K562 (cell line): ENCODE measurements at regions not wholly inside any gene's neighbourhood (a gene's known extent, or its start where the extent isn't known, plus 50 kb on each side); places are given as distances from the start of the nearest gene placed in this dataset.

ENCODE experiments used
- ATAC-seq: fragments of 200-7000 bp; cut with Tn5 transposase; 3 replicates; pipeline ENCODE4 v1.9.1; 2020; ENCODE audit warnings: moderate library complexity
- BruUV-seq: library from RNA; stranded (reverse); fragments of 400-500 nt; replicated peaks from 2 replicates; lab custom pipeline; 2021; lab: Mats Ljungman, UMichigan
- CTCF ChIA-PET: fragments of 300-600 bp; formaldehyde crosslinking; extraction: SDS; loops from one replicate; lab custom pipeline; 2021; ENCODE audit warnings: low intra/inter-chr PET ratio; lab: Yijun Ruan, JAX
- POLR2A ChIA-PET: fragments of 300-600, 350-650 bp; sonication (Branson Sonifier 250); formaldehyde crosslinking; extraction: SDS; loops from one replicate; lab custom pipeline; 2021; ENCODE audit warnings: antibody characterized with exemption, inconsistent platforms; lab: Yijun Ruan, JAX
- DNase-seq, 4 experiments: peaks; one replicate each; pipeline versions ENCODE4 v3.0.0 to v3.0.0-alpha.2; 2011 to 2018; ENCODE audit warnings: low spot score in 3 of 4, mixed read lengths in 3 of 4; ENCODE audit errors: extremely low read depth in 1 of 4
- FAIRE-seq: peaks from 2 replicates; lab custom pipeline; 2011; peaks lifted over from hg19 to GRCh38; lab: Jason Lieb, UNC
- H2AFZ ChIP-seq: 2 replicates; pipeline ENCODE4 v1.6.0; 2011; ENCODE audit warnings: low read depth, low read length, control low read depth, inconsistent platforms
- H3K27ac ChIP-seq: fragments of 200-600 bp; 3 replicates; pipeline ENCODE4 v1.8.0; 2011; ENCODE audit warnings: low read depth, mild to moderate bottlenecking, control low read depth, inconsistent platforms, low read length, moderate library complexity, mixed read lengths; ENCODE audit errors: extremely low read depth
- H3K27me3 ChIP-seq, 2 experiments: fragments of 300-600 bp in 1 of 2; 2 replicates in 1 of 2; 3 replicates in 1 of 2; pipeline versions ENCODE4 v1.6.0 to v1.8.0; 2011; ENCODE audit warnings: inconsistent platforms in 2 of 2, low read length in 2 of 2, mild to moderate bottlenecking in 1 of 2, mixed read lengths in 1 of 2, moderate library complexity in 1 of 2; ENCODE audit not compliant: control insufficient read depth in 2 of 2, insufficient read depth in 2 of 2
- H3K36me3 ChIP-seq: fragments of 300-600 bp; 3 replicates; pipeline ENCODE4 v1.8.0; 2011; ENCODE audit warnings: mild to moderate bottlenecking, low read length, inconsistent platforms; ENCODE audit not compliant: control insufficient read depth, insufficient read depth
- H3K4me1 ChIP-seq, 2 experiments: fragments of 200-600 bp in 1 of 2; replicated peaks in 1 of 2; 2 replicates in 1 of 2; 3 replicates in 1 of 2; pipeline versions ENCODE4 v1.5.1 to v1.8.0; 2011; ENCODE audit warnings: inconsistent platforms in 2 of 2, low read length in 2 of 2, mild to moderate bottlenecking in 1 of 2, mixed read lengths in 1 of 2, moderate library complexity in 1 of 2; ENCODE audit not compliant: control insufficient read depth in 2 of 2, insufficient read depth in 2 of 2
- H3K4me2 ChIP-seq: 2 replicates; pipeline ENCODE4 v1.6.1; 2011; ENCODE audit warnings: low read length, control low read depth, inconsistent platforms, mixed read lengths; ENCODE audit not compliant: insufficient read depth
- H3K4me3 ChIP-seq: fragments of 200-600 bp; sonication (generic), shearing (Covaris generic); 2 replicates; pipeline ENCODE4 v1.5.1; 2016; ENCODE audit warnings: control low read depth, inconsistent platforms
- H3K79me2 ChIP-seq: fragments of 200-600 bp; 3 replicates; pipeline ENCODE4 v1.8.0; 2011; ENCODE audit warnings: low read length, inconsistent platforms; ENCODE audit not compliant: control insufficient read depth, insufficient read depth
- H3K9ac ChIP-seq, 2 experiments: 2 replicates each; pipeline versions ENCODE4 v1.6.0 to v1.6.1; 2011; ENCODE audit warnings: low read depth in 2 of 2, low read length in 2 of 2, control low read depth in 1 of 2, inconsistent platforms in 1 of 2, mild to moderate bottlenecking in 1 of 2, mixed read lengths in 1 of 2; ENCODE audit not compliant: insufficient read depth in 1 of 2
- H3K9me1 ChIP-seq: one replicate; pipeline ENCODE4 v1.6.0; 2011; ENCODE audit warnings: inconsistent platforms, mild to moderate bottlenecking, low read length, moderate library complexity; ENCODE audit not compliant: control insufficient read depth, insufficient read depth
- H3K9me3 ChIP-seq: replicated peaks from 2 replicates; pipeline ENCODE4 v1.5.1; 2011; ENCODE audit warnings: low read depth, low read length, inconsistent platforms; ENCODE audit not compliant: control insufficient read depth, insufficient read depth
- H4K20me1 ChIP-seq: replicated peaks from 2 replicates; pipeline ENCODE4 v1.6.1; 2011; ENCODE audit warnings: low read length, inconsistent platforms, mixed read lengths; ENCODE audit not compliant: control insufficient read depth, insufficient read depth
- FOXP1 ChIP-seq: sonication (generic); formaldehyde crosslinking; IDR thresholded peaks from 2 replicates; pipeline ENCODE4 v1.8.0; 2022; ENCODE audit warnings: mild to moderate bottlenecking, missing genetic modification reagents
- KLF6 ChIP-seq: fragments of 250-450 bp; sonication (Bioruptor Pico); IDR thresholded peaks from 2 replicates; pipeline ENCODE4 v1.4.0; 2020; ENCODE audit warnings: mild to moderate bottlenecking, moderate library complexity, borderline replicate concordance
- NCOA1 ChIP-seq: fragments of 450-650 bp; IDR thresholded peaks from 2 replicates; pipeline ENCODE4 v1.6.1; 2016; ENCODE audit warnings: low read depth
- RHOXF2B ChIP-seq: fragments of 250-450 bp; sonication (Bioruptor Pico); conservative IDR thresholded peaks from 2 replicates; pipeline ENCODE4 v1.5.1; 2021
- ZNF263 ChIP-seq: sonication (generic); formaldehyde crosslinking; IDR thresholded peaks from 2 replicates; pipeline ENCODE4 v1.8.0; 2022; ENCODE audit warnings: mild to moderate bottlenecking, missing genetic modification reagents, borderline replicate concordance
- ZNF511 ChIP-seq: sonication (generic); formaldehyde crosslinking; IDR thresholded peaks from 2 replicates; pipeline ENCODE4 v1.8.0; 2022; ENCODE audit warnings: mild to moderate bottlenecking, missing genetic modification reagents
- WGBS: fragments of 100-300 bp; shearing (Covaris generic); methylation state at CpG from one replicate; pipeline ENCODE4 v1.1.6; 2016; ENCODE audit warnings: low coverage, mixed read lengths; ENCODE audit not compliant: insufficient coverage; ENCODE audit errors: missing lambda C conversion rate; 5-methylcytosine and 5-hydroxymethylcytosine counted together
- in situ Hi-C: fragments of 300-500 bp; cut with MboI; formaldehyde crosslinking; loops from 4 replicates; pipeline ENCODE4 v1.15.0; 2018; ENCODE audit warnings: inconsistent platforms, mixed read lengths
- intact Hi-C: fragments of 100-400 bp; cut with micrococcal nuclease; formaldehyde crosslinking; loops from 2 replicates; pipeline ENCODE4 v1.14.2; 2022
- TF ChIP-seq, protein P1 (sequence below): sonication (generic); formaldehyde crosslinking; IDR thresholded peaks from 2 replicates; pipeline ENCODE4 v1.8.0; 2022; ENCODE audit warnings: missing genetic modification reagents, mild to moderate bottlenecking, borderline replicate concordance
- TF ChIP-seq, protein P2 (sequence below), 3 experiments: fragments of 200-800 bp in 1 of 3; sonication (Bioruptor generic) in 1 of 3; sonication (generic) in 1 of 3; formaldehyde crosslinking in 1 of 3; IDR thresholded peaks; 2 replicates each; pipeline versions ENCODE4 v1.6.1 to v1.8.0; 2016 to 2022; ENCODE audit warnings: mild to moderate bottlenecking in 2 of 3, missing compliant biosample characterization in 2 of 3, missing genetic modification characterization in 2 of 3, missing genetic modification reagents in 1 of 3

- H3K27ac ChIP-seq, result no peak overlapping the region
- H3K4me1 ChIP-seq, result peaks cover 0 to 14% of the 10 kb centered on the region in 2 experiments; a peak in 2 of 5 replicates
- WGBS, result 30% methylated on average over 18 of the region's 18 CpGs
- ATAC-seq (peak; percentile 9; the same call in 1 of the 3 replicates), FAIRE-seq (no peak), DNase-seq (no peak)
- ChIA-PET POLR2A (interaction anchor here (1.0 to 1.3 kb wide), 4 partner anchors 11 to 134 kb away, joined by 3 to 6 read pairs (median 4); no protein-coding TSS in a partner anchor), CTCF (interaction anchor here (0.7 kb wide), 1 partner anchor 155 kb away, joined by 3 read pairs; no protein-coding TSS in a partner anchor)
- intact Hi-C loops, result loop anchor here (10.0 kb wide), 1 partner anchor 413 kb away; no protein-coding TSS in a partner anchor
- TF ChIP-seq KLF6 (CRISPR knock-in tag) (no peak), ZNF263 (CRISPR knock-in tag) (peak; percentile 52; the same call in 1 of the 2 replicates)
- TF ChIP-seq, protein P1, sequence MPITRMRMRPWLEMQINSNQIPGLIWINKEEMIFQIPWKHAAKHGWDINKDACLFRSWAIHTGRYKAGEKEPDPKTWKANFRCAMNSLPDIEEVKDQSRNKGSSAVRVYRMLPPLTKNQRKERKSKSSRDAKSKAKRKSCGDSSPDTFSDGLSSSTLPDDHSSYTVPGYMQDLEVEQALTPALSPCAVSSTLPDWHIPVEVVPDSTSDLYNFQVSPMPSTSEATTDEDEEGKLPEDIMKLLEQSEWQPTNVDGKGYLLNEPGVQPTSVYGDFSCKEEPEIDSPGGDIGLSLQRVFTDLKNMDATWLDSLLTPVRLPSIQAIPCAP (CRISPR knock-in tag), result no peak
- H3K9ac ChIP-seq, result peak overlapping the region in 1 of 2 experiments; percentile 80; a peak in 2 of 4 replicates
- peaks cover 0 to 16% of the 10 kb centered on the region in 2 experiments; a peak in 1 of 5 replicates for H3K27me3 ChIP-seq
- in situ Hi-C loops, result no loop called here
- no TSS peak for BruUV-seq
- H3K79me2 ChIP-seq, result no peaks in the 10 kb centered on the region
- H3K4me2 ChIP-seq, result no peak overlapping the region
- H3K36me3 ChIP-seq, result no peaks in the 10 kb centered on the region
- no peaks in the 10 kb centered on the region for H4K20me1 ChIP-seq
- H2AFZ ChIP-seq, result no peak overlapping the region
- no peaks in the 10 kb centered on the region for H3K9me1 ChIP-seq
- no peak overlapping the region for H3K4me3 ChIP-seq
- no peaks in the 10 kb centered on the region for H3K9me3 ChIP-seq
Measured at GRCh38 chr3:14307656-14308302, 94.6 kb upstream of the SLC6A6 start.

DNA sequence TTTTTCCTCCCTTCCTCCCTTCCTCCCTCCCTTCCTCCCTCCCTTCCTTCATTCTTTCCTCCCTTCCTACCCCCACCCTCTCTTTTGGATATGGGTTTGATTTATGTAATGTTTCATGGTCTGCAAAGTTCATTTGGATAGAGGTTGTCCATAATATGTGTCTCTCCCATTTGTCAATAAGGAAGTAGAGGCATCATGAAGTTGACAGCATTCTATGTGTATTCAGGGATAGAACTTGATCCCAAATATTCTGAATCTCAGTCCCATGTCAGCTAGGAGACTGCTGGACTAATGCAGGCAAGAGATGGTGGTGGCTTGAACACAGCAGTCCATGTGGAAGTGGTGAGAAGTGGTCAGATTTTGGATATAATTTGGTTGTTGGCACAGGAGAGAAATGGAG lies 90.7 kb upstream of the SLC6A6 start:
- intact Hi-C loops, result no loop called here
- TF ChIP-seq ZNF511 (CRISPR knock-in tag), result no peak
- TF ChIP-seq, protein P2, sequence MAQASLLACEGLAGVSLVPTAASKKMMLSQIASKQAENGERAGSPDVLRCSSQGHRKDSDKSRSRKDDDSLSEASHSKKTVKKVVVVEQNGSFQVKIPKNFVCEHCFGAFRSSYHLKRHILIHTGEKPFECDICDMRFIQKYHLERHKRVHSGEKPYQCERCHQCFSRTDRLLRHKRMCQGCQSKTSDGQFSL (CRISPR knock-in tag; IDR thresholded peaks at IDR 0.05), result no peak
- TF ChIP-seq, protein P2 (tag; IDR thresholded peaks at IDR 0.05), result no peak
- no peak for TF ChIP-seq FOXP1
- no peak for TF ChIP-seq RHOXF2B
- no peak for TF ChIP-seq NCOA1
- no peaks in the 10 kb centered on the region for H3K79me2 ChIP-seq
- ChIA-PET CTCF (no interaction called here), POLR2A (no interaction called here)
- FAIRE-seq (no peak), ATAC-seq (no peak), DNase-seq (no peak)
- no peak overlapping the region for H3K27ac ChIP-seq
- H3K4me2 ChIP-seq, result no peak overlapping the region
- no peak overlapping the region for H3K4me3 ChIP-seq
- no TSS peak for BruUV-seq
- H3K9ac ChIP-seq, result no peak overlapping the region
- H4K20me1 ChIP-seq, result no peaks in the 10 kb centered on the region
- peaks cover 0 to 14% of the 10 kb centered on the region in 2 experiments; a peak in 2 of 5 replicates for H3K4me1 ChIP-seq
- H2AFZ ChIP-seq, result no peak overlapping the region
- H3K27me3 ChIP-seq, result peaks cover 5 to 16% of the 10 kb centered on the region in 2 experiments; a peak in 2 of 5 replicates
- in situ Hi-C loops, result no loop called here
- no peaks in the 10 kb centered on the region for H3K9me1 ChIP-seq
- no peaks in the 10 kb centered on the region for H3K9me3 ChIP-seq
- no peaks in the 10 kb centered on the region for H3K36me3 ChIP-seq
